BE2C (cell line): ENCODE measurements at regions not wholly inside any gene's neighbourhood (a gene's known extent, or its start where the extent isn't known, plus 50 kb on each side); places are given as distances from the start of the nearest gene placed in this dataset.

ENCODE experiments used
- DNase-seq: peaks from one replicate; pipeline ENCODE4 v3.0.0-alpha.2; 2020
- H3K27me3 ChIP-seq: fragments of 250-450 bp; sonication (Bioruptor Pico); 2 replicates; pipeline ENCODE4 v1.5.1; 2020; ENCODE audit warnings: mild to moderate bottlenecking
- H3K36me3 ChIP-seq: fragments of 250-450 bp; sonication (Bioruptor Pico); 2 replicates; pipeline ENCODE4 v1.5.1; 2020; ENCODE audit warnings: mild to moderate bottlenecking
- H3K4me1 ChIP-seq: fragments of 250-450 bp; sonication (Bioruptor Pico); 2 replicates; pipeline ENCODE4 v1.5.1; 2020
- H3K4me3 ChIP-seq: 2 replicates; pipeline ENCODE4 v1.5.1; 2011; ENCODE audit warnings: low read depth, low read length
- H3K9me3 ChIP-seq: fragments of 250-450 bp; sonication (Bioruptor Pico); 2 replicates; pipeline ENCODE4 v1.5.1; 2020
- TF ChIP-seq, protein P1 (sequence below): IDR thresholded peaks from 2 replicates; pipeline ENCODE4 v1.5.1; 2012; ENCODE audit warnings: mild to moderate bottlenecking, low read depth, low read length

DNA sequence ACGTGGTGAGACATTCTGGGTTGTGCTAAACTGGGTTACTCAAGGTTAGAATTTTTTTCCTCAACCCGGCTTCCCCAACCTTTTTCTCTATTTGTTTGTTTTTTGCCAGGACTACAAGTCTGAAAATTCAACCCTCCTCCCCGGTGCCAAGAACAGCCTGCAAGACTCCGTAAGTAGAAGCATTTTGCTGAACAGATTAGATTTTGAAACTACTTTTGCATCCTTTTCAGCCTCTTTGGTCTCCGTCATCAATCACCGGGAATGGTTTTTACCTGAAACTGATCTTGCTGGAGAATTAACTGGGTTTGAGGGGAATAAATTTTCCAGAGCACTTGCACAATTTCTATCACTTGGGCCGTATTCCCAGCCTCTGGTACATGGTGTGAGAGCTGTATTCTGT, 501.2 kb upstream of the EEF2KMT start:
- H3K4me3 ChIP-seq: no peak overlapping the region
- H3K36me3 ChIP-seq: no peaks in the 10 kb centered on the region
- H3K9me3 ChIP-seq: no peaks in the 10 kb centered on the region; the same call in 1 of the 2 replicates
- no peaks in the 10 kb centered on the region for H3K27me3 ChIP-seq
- peaks cover under 1% of the 10 kb centered on the region for H3K4me1 ChIP-seq
- no peak for DNase-seq
- TF ChIP-seq, protein P1, sequence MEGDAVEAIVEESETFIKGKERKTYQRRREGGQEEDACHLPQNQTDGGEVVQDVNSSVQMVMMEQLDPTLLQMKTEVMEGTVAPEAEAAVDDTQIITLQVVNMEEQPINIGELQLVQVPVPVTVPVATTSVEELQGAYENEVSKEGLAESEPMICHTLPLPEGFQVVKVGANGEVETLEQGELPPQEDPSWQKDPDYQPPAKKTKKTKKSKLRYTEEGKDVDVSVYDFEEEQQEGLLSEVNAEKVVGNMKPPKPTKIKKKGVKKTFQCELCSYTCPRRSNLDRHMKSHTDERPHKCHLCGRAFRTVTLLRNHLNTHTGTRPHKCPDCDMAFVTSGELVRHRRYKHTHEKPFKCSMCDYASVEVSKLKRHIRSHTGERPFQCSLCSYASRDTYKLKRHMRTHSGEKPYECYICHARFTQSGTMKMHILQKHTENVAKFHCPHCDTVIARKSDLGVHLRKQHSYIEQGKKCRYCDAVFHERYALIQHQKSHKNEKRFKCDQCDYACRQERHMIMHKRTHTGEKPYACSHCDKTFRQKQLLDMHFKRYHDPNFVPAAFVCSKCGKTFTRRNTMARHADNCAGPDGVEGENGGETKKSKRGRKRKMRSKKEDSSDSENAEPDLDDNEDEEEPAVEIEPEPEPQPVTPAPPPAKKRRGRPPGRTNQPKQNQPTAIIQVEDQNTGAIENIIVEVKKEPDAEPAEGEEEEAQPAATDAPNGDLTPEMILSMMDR: no peak

DNA sequence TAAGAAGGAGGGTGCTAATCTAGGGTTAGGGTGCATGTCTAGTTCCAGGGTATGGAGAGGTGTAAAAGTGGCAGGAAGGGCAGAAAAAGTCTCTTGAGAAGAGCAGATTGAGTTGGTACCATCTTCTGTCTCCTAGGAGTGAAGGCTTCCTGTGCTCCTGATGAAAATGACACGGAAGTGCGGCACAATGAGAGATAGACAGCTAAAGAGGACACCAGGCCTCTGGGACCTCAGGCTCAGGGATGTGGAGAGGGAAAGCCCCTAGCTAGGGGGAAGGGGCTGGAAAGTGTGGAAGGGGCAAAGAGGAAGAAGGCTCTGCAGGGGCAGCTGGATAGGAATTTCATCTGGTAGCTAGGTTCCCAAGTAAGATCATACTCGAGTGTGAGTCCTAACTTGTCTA, 498.3 kb upstream of the EEF2KMT start:
- TF ChIP-seq, protein P1: no peak
- no peak for DNase-seq
- no peaks in the 10 kb centered on the region; the same call in 1 of the 2 replicates for H3K9me3 ChIP-seq
- H3K4me1 ChIP-seq: no peaks in the 10 kb centered on the region; the same call in 1 of the 2 replicates
- H3K36me3 ChIP-seq: no peaks in the 10 kb centered on the region
- no peak overlapping the region for H3K4me3 ChIP-seq
- no peaks in the 10 kb centered on the region for H3K27me3 ChIP-seq

DNA sequence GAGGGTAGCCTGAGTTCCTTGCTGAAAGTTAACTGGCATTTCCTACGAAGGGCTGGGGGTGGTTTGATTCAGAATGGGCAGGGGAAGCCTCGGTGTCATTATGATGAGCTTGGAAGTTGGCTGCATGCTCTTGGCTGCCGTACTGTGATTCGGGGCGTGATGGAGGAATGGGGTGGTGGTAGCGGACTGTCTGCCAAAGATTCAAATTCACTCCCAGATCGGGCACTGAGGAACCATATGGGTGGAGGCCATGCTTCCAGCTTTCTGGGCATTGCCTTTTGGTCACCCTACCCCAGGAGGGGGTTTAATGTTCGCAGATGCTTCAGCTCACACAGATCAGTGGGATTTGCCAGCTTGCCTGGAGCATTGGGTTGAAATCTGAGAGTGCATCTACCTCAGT, 492.8 kb upstream of the EEF2KMT start:
- no peaks in the 10 kb centered on the region for H3K36me3 ChIP-seq
- no peak for DNase-seq
- no peaks in the 10 kb centered on the region for H3K27me3 ChIP-seq
- H3K4me1 ChIP-seq: no peaks in the 10 kb centered on the region
- no peaks in the 10 kb centered on the region for H3K9me3 ChIP-seq
- no peak overlapping the region for H3K4me3 ChIP-seq
- TF ChIP-seq, protein P1: no peak

DNA sequence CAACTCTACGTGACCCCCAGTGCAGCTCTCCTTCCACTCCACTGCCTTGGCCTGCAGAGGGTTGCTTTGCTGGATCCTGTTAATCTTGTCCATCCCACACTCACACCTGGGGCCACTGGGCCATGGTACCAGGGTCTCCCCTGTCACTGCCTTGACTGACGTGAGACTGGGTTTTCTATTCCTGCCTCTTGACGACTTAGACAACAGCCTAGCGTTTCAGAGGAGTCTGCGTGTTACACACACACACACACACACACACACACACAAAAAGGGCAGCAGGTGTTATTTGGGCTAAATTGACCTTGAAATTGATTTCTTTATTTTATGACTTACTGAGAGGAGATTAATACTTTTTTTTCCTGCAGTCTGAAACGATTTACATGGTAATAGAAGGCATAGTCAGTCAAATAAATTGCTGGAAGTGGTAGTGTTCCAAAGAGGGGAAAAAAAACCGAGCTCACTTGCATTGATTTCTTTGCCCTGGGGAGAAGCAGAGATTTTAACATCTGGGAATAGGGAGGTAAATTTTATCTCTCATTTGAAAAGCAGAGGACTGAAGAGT, 492.3 kb upstream of the EEF2KMT start:
- no peak for DNase-seq
- no peaks in the 10 kb centered on the region for H3K9me3 ChIP-seq
- H3K36me3 ChIP-seq: no peaks in the 10 kb centered on the region
- H3K4me3 ChIP-seq: no peak overlapping the region
- TF ChIP-seq, protein P1: no peak
- no peaks in the 10 kb centered on the region for H3K27me3 ChIP-seq
- H3K4me1 ChIP-seq: no peaks in the 10 kb centered on the region

DNA sequence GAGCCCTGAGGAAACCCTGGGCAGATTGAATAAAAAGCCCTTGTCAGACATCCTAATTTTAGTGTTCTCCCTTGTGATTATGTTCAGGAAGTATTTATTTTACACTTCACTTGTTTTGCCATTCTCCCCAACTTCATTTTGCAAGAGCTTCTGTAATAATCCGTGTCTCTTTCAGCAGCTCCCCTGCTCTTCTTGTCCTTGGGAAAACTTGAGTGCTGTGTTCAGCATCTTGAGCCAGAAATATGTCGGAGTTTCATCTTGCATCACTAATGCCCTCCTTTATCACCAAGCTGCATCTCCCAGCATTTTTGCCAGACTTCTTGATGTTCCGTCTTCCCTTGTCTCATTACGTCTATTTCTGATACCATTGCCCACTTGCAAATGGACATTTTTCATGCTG, 486.5 kb upstream of the EEF2KMT start:
- Histone ChIP-seq H3K9me3 (no peaks in the 10 kb centered on the region), H3K4me1 (peaks cover 2% of the 10 kb centered on the region), H3K4me3 (no peak overlapping the region), H3K27me3 (no peaks in the 10 kb centered on the region), H3K36me3 (no peaks in the 10 kb centered on the region)
- DNase-seq: no peak
- TF ChIP-seq, protein P1: no peak

DNA sequence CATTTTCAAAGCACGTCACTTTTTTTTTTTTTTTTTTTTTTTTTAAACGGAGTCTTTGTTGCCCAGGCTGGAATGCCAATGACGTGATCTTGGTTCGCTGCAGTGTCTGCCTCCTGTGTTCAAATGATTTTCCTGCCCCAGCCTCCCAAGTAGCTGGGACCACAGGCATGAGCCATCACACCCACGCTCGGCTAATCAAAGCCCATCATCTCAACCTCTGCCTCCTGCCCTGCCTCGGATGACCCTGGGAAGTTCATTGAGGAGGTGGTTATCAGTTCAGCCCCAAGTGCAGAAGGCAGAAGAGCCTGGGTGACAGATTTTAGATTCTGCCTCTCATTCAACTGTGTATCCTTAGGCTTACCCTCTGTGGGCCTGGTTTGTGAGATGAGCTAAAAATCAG, 484.9 kb upstream of the EEF2KMT start:
- Histone ChIP-seq H3K4me3 (no peak overlapping the region), H3K27me3 (no peaks in the 10 kb centered on the region), H3K4me1 (peaks cover 2% of the 10 kb centered on the region), H3K36me3 (no peaks in the 10 kb centered on the region), H3K9me3 (no peaks in the 10 kb centered on the region)
- TF ChIP-seq, protein P1: no peak
- no peak for DNase-seq
